ENCODE measurements at regions not wholly inside any gene's neighbourhood (a gene's known extent, or its start where the extent isn't known, plus 50 kb on each side); places are given as distances from the start of the nearest gene placed in this dataset.
A peak's percentile ranks its signal among the peaks of the same experiment; 100 is the strongest.

DNA sequence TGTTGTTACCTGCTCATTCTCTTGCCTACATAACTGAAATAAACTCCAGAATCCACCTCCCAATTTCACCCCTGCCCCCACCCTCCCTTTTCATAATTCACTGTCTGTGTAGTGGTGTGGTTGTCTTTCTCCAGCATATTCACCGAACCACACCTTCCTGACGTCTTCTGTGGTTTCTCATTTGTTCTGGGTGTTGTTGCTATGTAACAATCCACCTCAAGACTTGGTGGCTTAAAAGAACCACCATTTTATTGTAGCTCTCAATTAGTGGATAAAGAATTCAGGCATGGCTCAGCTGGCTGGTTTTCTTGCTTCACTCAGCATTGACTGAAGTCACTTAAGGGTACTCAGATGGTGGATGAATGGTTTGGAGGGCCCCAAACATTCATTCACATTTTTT, 229.8 kb downstream of the MAF start:
- no peak for DNase-seq (ENCODE audit: low read depth in 2 of 2)

DNA sequence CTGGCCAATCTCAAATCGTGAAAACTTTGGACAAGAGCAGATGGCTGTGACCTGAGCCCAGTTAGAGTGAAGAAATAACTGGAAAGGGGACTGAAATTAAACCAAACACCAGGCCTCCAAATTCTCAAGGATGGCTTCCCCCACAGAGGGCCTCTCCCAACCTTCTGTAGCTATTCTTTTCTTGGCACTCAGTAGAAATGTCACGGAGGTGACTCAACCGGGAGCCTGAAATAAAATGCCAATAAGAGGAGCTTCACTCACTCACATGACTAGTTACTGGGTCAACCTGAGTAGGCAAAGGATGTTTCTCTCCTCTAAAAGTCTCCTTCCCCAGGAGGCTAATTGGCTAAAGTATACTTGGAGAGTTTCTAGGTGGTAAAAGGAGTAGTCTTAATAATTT, 230.7 kb downstream of the MAF start:
- no peak for DNase-seq (ENCODE audit: low read depth in 2 of 2)

DNA sequence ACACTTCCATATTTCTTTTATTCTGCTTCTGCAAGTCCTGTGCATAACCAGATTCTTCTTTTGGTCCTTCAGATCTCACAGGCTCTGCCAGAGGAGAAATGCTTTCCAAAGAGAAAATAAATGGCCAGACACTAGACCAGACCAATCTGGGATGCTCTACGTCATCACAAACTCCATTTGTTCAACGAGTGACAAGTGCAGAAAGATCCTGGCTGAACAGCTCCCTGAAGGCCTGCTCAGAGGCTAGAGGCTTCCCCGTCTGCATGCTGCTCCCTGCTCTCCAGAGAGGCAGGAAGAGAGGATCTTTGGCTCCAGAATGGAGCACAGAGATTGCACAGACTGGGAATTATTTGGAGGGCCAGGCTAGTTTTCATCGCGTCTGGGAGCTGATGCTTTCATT, 232.7 kb downstream of the MAF start:
- no peak for DNase-seq (ENCODE audit: low read depth in 2 of 2)

DNA sequence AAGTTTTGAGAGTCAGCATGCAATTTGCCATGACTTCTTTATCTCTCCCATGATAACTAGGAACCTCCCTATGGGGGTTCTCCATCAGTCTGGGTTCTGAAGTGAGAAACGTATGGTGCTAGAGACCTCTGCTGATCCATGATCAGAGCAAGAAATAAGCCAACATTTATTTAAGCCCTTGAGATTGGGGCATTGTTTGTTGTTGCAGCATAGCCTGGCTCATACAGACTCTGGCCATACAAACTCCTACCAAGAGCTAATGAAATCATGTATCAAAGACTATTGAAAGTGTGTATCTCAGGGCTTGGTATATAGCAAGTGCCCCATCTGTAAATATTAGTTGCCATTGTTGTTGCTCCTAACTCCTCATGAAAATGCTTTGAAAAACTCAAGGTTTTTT, 233.9 kb downstream of the MAF start:
- DNase-seq (ENCODE audit: low read depth in 2 of 2) = no peak

DNA sequence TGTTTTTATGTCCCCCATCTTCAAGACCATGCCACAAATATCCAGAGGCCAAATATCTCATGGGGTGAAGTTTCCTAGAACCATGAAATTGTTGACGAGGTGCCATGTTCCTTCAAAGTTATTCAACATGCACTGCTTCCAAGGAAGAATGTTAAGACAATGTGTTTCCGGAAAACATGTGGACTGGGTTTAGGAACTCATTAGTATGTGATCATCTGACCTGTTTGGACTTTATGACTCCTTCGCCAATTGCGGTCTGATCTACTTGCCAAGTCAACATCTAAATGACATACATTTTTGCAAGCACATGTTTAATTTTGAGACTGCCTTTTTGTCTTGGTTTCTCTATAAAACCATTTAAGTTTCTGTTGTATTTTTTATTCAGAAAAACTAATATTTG, 234.8 kb downstream of the MAF start:
- no peak for DNase-seq (ENCODE audit: low read depth in 2 of 2)

DNA sequence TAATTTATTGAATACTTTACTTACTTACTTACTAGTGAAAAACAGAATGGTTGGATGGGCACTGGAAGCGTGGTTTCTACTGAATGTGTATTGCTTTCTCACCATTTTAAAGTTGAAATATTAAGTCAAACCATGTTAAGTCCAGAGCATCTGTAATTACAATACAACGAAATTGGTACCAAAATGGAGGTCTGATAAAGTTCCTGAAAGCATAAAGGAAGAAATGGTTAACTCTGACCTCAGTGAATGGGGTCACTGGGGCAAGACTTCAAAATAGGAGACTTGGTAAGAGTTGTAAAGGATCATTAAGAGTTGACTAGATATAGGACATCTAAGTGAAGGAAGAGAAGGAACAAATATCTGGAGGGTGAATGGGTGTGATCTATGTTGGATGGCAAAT, 237.1 kb downstream of the MAF start:
- no peak for DNase-seq (ENCODE audit: low read depth in 2 of 2)

DNA sequence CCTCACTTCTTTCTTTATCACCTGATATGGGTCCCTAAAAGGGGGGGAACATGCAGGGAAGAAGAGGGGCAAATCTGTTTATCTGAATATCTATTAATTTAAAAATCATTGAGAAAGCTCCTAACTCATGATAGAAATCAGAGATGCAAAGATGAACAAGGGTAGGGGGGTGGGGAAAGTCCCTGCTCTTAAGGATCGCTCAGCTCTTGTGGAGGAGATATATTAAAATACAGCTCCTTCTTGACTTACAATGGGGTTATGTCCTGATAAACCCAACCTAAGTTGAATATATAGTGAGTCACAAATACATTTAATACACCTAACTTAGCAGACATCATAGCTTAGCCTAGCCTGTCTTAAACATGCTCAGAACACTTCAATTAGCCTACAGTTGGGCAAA, 237.5 kb downstream of the MAF start:
- DNase-seq (ENCODE audit: low read depth in 2 of 2) = no peak

DNA sequence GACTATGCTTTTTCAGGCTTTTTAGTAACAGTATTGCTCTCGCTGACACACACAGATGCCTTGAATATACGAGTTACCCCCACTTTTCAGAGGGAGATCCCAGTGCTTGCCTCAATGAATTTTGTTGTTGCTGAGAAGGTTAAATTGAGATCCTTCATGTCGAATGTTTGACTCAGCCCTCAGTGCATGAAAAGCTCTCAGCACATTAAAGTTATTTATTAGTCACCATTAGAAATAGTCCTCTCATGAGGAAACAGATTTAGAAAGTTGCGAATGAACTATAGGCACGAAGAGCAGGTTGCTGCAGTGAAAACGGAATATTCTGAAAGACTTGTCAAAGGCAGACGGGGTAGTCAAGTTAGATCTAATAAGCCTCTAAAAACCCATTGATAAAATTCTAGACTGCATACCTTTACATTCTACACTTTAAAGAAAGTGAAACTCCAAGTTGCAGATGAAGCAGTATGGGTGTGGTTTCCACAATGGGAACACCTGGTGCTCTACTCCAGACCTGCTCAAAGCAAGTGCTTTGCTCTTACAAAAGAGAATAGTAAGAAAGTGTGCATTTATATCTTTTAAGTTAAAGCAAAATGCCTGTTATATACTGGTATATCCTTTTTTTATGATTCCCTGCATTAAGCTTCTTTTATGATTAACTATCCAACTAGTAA, 238.1 kb downstream of the MAF start:
- no peak for DNase-seq (ENCODE audit: low read depth in 2 of 2)

DNA sequence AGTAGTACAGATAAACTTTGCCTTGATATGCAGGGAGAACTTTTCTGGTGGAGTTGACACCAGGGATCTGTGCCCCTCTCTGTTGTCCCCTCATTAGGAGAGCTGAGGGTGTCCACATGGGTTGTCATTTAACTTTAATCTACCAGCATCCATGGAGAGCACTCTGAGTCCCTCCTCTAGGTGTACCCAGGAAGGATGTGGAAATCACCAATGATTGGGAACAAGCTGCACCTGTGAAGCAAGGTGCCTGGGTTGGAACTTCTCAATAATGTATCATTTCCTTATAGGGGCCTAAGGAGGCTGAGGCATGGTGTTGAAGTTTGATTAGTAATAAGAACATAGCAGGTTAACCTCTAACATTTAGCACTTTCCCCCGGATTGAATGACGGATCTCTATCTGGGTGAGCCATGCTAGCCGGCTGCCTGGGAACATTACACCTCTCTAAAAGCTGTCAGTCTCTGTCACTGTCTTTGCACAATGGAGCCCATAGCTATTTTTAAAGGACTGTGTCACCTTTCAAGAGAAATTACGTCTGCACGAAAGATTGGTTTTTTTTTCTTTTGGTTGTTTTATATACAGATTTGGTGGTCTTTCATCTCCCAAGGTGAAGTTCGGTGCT, 239.3 kb downstream of the MAF start:
- DNase-seq (ENCODE audit: low read depth in 2 of 2) = no peak

DNA sequence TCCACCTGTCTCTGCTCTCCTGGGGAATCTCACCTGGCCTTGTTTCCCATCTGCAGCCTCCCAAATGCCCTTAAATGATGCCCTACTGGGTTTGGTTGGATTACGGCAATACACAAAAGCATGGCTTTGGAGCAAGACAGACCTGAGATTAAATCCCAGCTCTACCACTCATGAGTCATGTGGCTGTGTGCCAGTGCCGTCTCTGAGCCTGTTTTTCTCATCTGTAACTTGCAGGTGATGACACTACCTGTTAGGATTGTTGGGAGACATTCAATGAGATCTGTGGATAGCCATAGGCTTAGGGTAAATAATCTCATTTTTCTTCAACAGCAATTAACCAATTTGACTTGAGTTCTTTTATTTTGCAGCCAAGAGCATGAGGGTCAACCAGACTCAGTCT, 240.3 kb downstream of the MAF start:
- DNase-seq (ENCODE audit: low read depth in 2 of 2) = no peak

DNA sequence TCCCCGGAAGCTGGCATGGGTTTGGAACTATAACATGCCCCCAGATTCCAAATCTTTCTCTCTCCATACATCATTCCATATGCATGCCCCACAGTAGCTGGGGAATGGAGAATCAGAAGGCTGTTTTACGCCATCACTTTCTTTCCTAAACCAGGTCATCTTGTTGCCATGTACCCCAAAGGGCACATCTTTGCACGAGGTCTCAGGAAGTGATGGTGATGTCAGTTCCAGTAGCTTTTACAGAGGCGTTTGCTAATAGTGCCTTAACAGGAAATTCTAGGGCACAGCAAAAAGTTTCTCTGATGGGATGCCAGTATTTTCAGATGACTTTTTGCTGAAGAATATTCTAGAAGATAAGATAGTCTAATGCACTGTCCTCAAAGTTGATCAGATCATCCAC, 241.5 kb downstream of the MAF start:
- no peak for DNase-seq (ENCODE audit: low read depth in 2 of 2)

DNA sequence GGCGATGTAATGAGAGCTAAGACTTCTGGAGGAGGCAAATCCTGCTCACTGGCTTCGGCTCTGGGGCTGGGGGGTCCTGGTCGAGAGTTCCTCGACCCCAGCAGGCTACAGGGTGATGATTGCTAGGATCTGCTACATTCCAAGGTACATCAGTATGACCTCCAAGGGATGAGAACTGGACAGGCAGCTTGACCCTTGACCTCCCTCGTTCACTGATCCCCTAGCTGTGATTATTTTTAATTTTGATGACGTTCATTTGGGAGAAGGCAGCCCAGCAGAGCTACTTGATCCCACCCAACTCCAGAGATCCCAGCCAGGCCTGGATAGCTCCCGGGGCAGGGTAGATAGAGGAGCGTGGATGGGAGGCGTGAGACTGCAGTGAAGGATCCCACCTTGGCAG, 242.3 kb downstream of the MAF start:
- DNase-seq (ENCODE audit: low read depth in 2 of 2) = no peak

DNA sequence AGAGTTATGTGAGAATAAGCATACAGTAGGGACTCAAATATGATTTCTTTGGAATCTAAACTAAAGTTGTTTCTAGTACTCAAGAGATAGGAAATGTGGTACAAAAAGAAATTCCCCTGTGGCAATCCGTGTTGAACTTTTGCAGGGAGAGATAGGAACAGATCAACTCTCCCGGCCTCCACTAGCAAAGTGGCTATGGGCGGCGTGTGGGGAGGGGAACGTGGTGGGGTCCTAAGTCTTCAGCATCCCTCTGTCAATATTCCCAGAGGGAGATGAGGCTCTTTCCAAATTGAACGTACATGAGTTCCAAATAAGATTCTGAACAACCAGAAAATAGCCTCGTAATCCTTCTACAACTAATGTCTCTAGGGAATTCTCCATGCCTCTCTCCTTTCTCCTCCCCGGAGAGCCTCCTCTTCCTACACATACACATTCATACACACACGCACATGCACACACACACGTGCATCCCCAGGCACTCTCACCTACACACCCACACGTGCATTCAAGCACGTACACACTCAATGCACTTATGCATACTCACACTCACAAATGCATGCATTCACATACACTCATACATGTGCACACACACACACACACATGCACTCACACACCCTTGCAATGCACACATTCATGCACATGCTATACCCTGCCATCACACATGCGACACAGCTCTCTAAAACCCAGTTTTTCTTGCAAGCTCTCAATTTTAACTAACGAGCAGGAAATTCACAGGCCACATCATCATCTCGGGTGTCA, 244.8 kb downstream of the MAF start:
- DNase-seq (ENCODE audit: low read depth in 2 of 2) = no peak

DNA sequence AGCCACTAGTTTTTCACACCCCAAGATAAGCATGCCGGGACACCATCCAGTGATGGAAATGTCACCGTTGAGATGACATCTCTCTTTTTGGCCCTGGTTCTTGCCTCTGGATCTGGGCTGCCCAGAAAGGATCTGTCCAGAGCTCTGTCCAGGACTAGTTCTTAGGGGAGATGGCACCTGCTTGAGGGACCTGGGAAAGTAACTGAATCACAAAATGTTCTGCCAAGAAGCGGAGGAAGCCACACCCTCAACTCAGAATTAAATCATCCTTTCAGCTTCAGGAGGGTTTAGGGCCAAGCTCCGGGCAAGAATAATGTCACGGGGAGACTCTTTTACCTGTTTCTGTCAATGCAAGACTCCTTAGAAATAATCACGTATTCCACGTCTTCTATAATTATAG, 248.6 kb downstream of the MAF start:
- DNase-seq (ENCODE audit: low read depth in 2 of 2) = no peak

DNA sequence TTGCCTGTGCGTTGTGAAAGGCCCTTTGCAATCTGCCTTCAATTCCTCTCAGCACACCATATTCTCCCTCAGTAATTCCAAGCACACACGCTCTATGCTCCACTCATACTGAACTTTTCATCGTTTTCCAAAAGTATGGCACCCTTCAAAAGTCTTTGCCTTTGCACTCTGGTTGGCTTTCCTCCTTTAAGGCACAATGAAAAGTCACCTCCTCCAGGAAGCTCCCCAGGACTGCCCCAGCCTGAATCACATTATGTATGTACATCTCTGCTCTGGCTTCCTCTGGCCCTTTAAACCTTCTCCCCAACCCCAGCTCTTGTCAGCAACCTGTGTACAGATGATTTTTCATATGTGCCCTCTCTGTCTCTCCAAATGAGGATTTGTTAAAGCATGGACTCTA, 250.7 kb downstream of the MAF start:
- no peak for DNase-seq (ENCODE audit: low read depth in 2 of 2)

DNA sequence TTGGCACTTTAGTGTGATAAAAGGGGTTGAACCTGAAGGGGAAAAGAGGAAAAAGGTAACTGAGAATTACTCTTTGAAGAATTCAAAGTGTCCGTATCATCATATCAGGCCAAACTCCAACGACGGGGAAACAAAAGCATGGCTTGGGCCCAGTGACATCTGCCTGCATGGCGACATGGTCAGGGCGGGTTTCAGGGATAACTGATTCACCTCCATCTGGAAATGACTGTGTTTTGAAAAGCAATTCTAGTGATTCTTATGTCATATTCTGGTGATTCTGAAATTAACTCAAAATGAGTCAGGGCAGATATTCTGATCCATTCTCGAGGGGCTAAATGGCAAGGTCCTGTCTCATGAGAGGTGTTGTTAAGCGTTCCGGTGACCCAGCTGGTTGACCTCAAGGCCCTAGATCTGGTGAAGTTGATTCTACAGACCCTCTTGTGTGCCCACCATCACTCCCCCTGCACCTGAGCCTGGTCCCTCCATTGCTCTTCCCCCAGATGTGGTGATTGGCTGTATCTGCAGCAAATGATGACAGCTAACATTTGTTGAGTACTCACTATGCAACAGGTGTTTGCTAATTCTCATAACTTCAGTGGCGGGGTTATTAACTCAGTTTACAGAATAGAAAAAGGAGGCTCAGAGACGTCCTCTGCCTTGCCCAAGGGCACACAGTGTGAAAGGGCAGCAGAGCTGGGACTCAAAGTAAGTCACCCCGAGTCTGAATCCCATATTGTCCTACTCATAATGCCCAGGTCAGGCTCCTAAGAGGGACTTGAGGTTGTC, 251.8 kb downstream of the MAF start:
- no peak for DNase-seq (ENCODE audit: low read depth in 2 of 2)

DNA sequence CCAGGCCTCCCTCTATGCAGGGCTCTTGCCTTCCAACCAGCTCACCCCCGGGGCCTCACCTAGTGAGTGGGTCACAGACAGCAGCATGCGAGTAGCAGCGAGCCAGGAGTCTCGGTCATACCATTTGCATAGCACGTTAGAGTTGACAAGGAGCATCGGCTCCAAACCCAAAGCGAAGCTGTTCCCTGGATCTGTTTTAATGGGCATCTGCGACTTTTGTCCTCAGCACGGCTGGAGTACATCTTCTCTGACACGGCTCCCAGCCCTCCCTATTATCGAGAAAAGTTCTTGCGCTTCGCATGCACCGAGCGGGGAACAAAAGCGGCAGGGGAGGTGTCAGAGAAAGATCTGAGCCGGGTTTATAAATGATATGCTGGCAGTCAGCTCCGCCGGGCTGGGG, 253.3 kb downstream of the MAF start:
- no peak for DNase-seq (ENCODE audit: low read depth in 2 of 2)

DNA sequence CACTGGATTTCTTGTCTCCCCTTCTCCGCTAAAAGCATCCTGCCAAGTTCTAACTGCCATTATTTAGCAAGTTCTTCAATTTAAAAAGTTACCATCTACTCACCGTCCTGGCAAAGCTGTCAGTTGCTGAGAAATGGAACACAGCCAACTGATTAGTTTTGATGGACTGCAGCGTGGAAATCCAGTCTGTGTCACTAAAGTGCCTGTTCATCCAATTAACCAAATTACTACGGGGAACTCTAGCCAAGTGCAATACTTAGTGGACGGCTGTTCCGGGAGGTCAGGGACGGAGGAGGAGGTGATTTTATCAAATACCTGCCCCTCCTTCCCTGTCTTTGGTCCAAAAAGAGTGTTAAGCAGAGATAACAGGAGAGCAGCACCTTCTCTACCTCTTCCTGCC, 260.7 kb downstream of the MAF start:
- no peak for DNase-seq (ENCODE audit: low read depth in 2 of 2)

DNA sequence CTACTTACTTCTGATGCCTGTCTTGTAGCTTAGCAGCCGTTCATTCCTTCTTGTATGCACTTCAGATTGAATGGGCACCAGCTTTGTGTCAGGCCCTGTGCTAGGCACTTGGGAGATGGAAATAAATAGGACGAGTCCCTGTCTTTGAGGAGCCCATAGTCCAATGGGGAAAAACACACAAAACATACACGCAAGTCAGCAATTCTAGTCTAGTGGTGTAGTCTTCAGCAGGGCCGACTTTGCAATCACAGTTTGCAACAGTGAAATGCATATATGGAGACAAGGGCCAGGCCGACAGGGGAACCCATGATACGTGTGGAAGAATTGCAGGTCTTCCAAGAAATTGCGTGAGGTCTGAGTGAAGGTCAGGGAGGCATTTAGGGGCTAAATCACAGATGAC, 262.6 kb downstream of the MAF start:
- no peak for DNase-seq (ENCODE audit: low read depth in 2 of 2)

DNA sequence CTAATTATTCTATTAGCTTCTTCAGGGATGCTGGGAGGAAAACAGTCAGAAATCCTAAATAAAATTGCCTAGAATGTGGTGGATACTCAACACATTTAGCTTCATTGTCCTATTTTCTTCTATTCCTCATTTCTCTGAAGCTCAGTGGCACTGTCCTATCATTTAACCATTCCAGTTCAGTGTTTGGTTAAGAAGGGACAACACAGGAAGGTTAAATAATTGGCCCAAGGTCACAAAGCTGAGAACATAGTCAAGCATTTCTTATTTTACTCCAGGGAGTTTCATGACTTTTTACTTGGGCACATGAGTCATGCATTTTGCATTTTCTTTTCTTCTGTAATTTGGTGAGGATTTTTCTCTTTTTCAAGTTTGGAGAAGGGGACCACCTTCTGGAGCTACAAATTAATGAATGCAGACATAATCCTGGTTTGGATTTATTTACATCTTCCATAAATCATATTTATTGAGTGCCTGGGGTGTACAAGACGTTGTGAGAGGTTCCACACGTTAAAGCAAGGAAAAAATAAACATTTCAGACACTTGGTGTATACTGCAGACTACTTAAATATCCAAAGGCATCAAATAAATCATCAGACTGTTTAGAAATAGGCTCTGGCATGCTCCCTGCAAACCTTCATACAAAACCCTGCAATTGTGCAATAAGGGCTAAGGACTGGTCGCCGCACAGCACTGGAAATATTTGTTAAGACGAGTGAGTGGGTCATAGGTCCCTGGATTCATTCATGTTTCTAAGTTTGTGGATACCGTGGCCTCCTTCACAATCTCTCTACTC, 263.9 kb downstream of the MAF start:
- DNase-seq (ENCODE audit: low read depth in 2 of 2) = no peak

DNA sequence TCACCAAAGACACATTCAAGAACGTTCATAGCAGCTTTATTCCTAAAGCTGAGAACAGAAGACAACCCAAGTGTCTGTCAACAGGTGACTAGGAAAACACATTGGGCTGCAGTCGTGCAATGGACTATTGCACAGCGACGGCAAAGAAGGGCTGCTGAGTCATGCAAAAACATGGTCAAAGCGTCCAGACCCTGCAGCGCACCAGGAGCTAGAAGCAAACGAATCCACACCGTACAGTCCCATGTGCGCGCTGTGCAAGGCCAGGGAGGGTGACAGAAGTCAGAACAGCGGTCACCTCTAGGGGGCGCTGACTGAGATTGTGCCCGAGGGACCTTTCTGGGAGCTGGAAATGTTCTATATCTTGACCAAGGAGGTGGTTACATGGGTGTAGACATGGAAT, 266.4 kb downstream of the MAF start:
- peak; percentile 5 to 25 for DNase-seq (ENCODE audit: low read depth in 2 of 2)

DNA sequence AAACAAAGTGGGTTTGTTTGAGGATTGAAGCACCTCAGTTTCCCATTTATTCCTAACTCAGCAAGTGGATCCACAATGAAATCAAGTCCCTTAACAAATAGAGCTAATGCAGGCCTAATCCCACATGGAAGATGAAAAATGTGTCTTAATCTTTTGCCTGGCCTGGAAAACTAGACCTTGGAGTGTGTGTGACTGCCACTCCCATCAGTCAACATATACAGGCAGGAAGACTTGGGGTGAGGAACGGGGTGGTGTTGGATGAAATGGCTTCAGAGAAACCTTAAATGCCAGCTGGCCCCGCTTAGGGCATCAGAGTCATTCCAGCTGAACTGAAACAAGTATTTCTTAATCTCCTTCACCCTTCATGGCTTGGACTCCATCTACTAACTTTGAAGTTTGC, 269.5 kb downstream of the MAF start:
- DNase-seq (ENCODE audit: low read depth in 2 of 2) = no peak
